ENCODE measurements at regions not wholly inside any gene's neighbourhood (a gene's known extent, or its start where the extent isn't known, plus 50 kb on each side); places are given as distances from the start of the nearest gene placed in this dataset.

GRCh38 chr5:125140220-125140619 lies 393.8 kb upstream of the ZNF608 start:
- H3K4me3 ChIP-seq (ENCODE audit: low read depth, low read length): no peak overlapping the region
- in situ Hi-C loops (cut with HindIII; ENCODE audit: low sequenced_read_pairs): no loop called here
- TF ChIP-seq, protein P1, sequence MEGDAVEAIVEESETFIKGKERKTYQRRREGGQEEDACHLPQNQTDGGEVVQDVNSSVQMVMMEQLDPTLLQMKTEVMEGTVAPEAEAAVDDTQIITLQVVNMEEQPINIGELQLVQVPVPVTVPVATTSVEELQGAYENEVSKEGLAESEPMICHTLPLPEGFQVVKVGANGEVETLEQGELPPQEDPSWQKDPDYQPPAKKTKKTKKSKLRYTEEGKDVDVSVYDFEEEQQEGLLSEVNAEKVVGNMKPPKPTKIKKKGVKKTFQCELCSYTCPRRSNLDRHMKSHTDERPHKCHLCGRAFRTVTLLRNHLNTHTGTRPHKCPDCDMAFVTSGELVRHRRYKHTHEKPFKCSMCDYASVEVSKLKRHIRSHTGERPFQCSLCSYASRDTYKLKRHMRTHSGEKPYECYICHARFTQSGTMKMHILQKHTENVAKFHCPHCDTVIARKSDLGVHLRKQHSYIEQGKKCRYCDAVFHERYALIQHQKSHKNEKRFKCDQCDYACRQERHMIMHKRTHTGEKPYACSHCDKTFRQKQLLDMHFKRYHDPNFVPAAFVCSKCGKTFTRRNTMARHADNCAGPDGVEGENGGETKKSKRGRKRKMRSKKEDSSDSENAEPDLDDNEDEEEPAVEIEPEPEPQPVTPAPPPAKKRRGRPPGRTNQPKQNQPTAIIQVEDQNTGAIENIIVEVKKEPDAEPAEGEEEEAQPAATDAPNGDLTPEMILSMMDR (IDR thresholded peaks at IDR 0.05; ENCODE audit: low read depth, low read length, missing control alignments): no peak
- DNase-seq (ENCODE audit: low read depth): no peak

DNA sequence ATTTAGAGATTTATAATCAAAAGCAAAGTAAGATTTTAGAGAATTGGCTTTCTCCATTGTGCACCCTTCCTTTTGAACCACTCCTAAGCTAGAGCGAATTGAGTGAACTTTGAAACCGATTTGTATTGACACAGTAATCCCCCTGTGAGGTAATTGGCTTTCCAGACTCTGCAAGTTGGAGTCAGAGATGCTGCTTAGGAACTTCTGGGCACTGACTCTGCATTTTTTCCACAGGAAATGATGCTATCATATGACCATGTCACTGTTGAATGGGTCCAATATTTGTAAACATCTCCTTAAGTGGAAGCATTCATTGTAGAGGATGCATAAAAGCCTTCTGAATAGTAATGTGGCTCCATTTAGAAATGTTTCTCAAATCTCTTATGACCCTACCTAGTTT lies 394.4 kb upstream of the ZNF608 start:
- no peak for DNase-seq (ENCODE audit: low read depth)
- H3K4me3 ChIP-seq (ENCODE audit: low read depth, low read length): no peak overlapping the region
- in situ Hi-C loops (cut with HindIII; ENCODE audit: low sequenced_read_pairs): no loop called here
- TF ChIP-seq, protein P1 (IDR thresholded peaks at IDR 0.05; ENCODE audit: low read depth, low read length, missing control alignments): no peak

GRCh38 chr5:125142458-125142857 lies 396.0 kb upstream of the ZNF608 start:
- no peak overlapping the region for H3K4me3 ChIP-seq (ENCODE audit: low read depth, low read length)
- in situ Hi-C loops (cut with HindIII; ENCODE audit: low sequenced_read_pairs): no loop called here
- DNase-seq (ENCODE audit: low read depth): no peak
- TF ChIP-seq, protein P1 (IDR thresholded peaks at IDR 0.05; ENCODE audit: low read depth, low read length, missing control alignments): no peak

GRCh38 chr5:125143011-125143410 lies 396.6 kb upstream of the ZNF608 start:
- no peak for DNase-seq (ENCODE audit: low read depth)
- TF ChIP-seq, protein P1 (IDR thresholded peaks at IDR 0.05; ENCODE audit: low read depth, low read length, missing control alignments): no peak
- in situ Hi-C loops (cut with HindIII; ENCODE audit: low sequenced_read_pairs): no loop called here
- no peak overlapping the region for H3K4me3 ChIP-seq (ENCODE audit: low read depth, low read length)

- in situ Hi-C loops (cut with HindIII; ENCODE audit: low sequenced_read_pairs): no loop called here
- TF ChIP-seq, protein P1 (IDR thresholded peaks at IDR 0.05; ENCODE audit: low read depth, low read length, missing control alignments): no peak
- H3K4me3 ChIP-seq (ENCODE audit: low read depth, low read length): no peak overlapping the region
- no peak for DNase-seq (ENCODE audit: low read depth)
These were observed 401.6 kb upstream of the ZNF608 start for GRCh38 chr5:125148076-125148475.

GRCh38 chr5:125148706-125149105 lies 402.3 kb upstream of the ZNF608 start:
- DNase-seq (ENCODE audit: low read depth): no peak
- TF ChIP-seq, protein P1 (IDR thresholded peaks at IDR 0.05; ENCODE audit: low read depth, low read length, missing control alignments): no peak
- in situ Hi-C loops (cut with HindIII; ENCODE audit: low sequenced_read_pairs): no loop called here
- no peak overlapping the region for H3K4me3 ChIP-seq (ENCODE audit: low read depth, low read length)

GRCh38 chr5:125149110-125149509 lies 402.7 kb upstream of the ZNF608 start:
- in situ Hi-C loops (cut with HindIII; ENCODE audit: low sequenced_read_pairs): no loop called here
- TF ChIP-seq, protein P1 (IDR thresholded peaks at IDR 0.05; ENCODE audit: low read depth, low read length, missing control alignments): no peak
- DNase-seq (ENCODE audit: low read depth): no peak
- H3K4me3 ChIP-seq (ENCODE audit: low read depth, low read length): no peak overlapping the region
